Urothelium cell line (cell line): ENCODE measurements at regions not wholly inside any gene's neighbourhood (a gene's known extent, or its start where the extent isn't known, plus 50 kb on each side); places are given as distances from the start of the nearest gene placed in this dataset.

Experiments
- DNase-seq: peaks from one replicate; pipeline ENCODE4 v3.0.0; 2011; ENCODE audit warnings: low spot score, mixed read lengths
- FAIRE-seq: peaks from 2 replicates; lab custom pipeline; 2011; peaks lifted over from hg19 to GRCh38; lab: Jason Lieb, UNC

- DNase-seq = no peak
- FAIRE-seq = no peak
Observed at GRCh38 chr4:141914746-141915145, 278.4 kb downstream of the IL15 start.

DNA sequence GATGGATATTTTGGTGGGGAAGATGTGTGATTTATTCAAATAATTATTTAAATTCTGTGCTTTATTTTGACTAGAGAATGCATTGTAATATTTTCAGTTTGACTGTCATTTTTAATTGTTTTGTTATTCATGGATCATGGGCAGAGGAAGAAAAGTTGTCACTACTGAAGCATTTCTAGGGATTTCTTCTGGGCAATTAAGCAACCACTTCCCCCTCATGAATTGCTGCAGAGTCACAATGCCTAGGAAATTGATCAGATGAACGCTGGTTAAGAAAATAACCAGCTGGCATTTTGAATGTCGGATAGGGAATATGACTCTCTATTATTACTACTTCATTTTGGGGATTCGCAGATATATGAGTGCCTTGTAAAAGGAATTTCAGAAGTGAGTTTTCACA, 283.3 kb downstream of the IL15 start:
- no peak for DNase-seq
- FAIRE-seq = no peak

DNA sequence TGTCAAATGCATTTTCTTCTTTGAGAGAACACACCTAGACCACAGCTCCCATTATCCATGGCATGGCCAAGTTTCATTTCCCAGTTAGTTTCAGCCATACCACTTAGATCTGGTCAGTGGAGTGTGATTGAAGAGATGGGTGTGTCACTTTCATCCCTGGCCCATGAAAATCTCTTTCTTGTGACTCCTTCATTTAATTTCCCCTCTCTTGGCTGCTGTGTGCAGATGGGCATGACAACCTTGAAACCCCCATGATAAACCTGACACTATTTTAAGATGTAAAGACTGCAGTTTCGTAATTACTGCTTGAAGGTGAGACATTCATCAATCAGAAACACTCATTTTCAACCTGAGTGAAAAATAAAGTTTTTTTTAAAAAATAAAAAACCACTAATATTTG, 284.9 kb downstream of the IL15 start:
- no peak for FAIRE-seq
- DNase-seq = no peak

DNA sequence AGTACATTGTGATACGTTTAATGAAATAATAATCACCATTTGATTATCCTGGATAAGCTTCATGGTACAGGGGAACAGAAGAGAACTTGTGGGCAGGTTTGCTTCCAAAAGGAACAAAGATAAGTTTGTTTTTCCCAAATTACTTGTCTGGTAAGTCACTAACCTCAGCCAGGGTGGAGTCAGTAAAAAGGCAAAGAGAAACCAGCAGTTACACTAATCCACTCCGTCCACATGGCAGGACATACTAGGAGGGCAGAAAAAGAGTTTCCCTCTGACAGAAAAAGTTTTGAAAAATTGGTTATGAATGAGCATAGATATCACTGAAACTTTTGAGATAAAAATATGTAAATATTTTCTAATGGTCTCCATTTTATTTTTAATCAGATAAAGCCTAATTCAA, 285.9 kb downstream of the IL15 start:
- no peak for DNase-seq
- no peak for FAIRE-seq

- FAIRE-seq = no peak
- DNase-seq = no peak
Observed at GRCh38 chr4:141926406-141926805, 290.0 kb downstream of the IL15 start.

- FAIRE-seq = no peak
- no peak for DNase-seq
Observed at GRCh38 chr4:141932490-141932889, 296.1 kb downstream of the IL15 start.

DNA sequence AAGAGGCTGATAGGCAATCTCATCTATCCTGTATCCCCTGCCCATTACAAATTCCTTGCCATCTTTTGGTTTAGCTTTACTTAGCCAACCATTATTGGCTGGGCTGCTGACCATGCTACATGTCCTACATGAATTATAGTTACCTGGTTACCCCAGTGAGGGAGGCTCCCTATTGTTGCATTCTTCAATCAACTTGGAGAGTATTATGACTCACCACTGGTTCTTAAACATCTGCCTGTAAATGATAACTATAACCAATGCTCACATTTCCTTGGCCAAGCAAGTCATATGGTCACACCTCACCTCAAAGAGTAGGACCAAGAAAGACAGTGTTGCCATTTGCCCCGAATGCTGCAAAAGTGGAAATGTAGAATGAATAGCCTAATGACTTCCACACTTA, 297.6 kb downstream of the IL15 start:
- FAIRE-seq (no peak), DNase-seq (no peak)

GRCh38 chr4:141955696-141956095, 319.3 kb downstream of the IL15 start:
- FAIRE-seq = no peak
- DNase-seq = no peak

- no peak for FAIRE-seq
- DNase-seq = no peak
Observed at GRCh38 chr4:141957416-141957815, 321.0 kb downstream of the IL15 start.

GRCh38 chr4:141962486-141962885, 326.1 kb downstream of the IL15 start:
- DNase-seq = no peak
- no peak for FAIRE-seq

- DNase-seq (no peak), FAIRE-seq (no peak)
Observed at GRCh38 chr4:141971869-141972268, 335.5 kb downstream of the IL15 start.

- FAIRE-seq (no peak), DNase-seq (no peak)
Observed at GRCh38 chr4:141972950-141973349, 336.6 kb downstream of the IL15 start.
